DLD1 (cell line): ENCODE measurements at regions not wholly inside any gene's neighbourhood (a gene's known extent, or its start where the extent isn't known, plus 50 kb on each side); places are given as distances from the start of the nearest gene placed in this dataset.
"Not testable (repeated sequence)": the region's sequence is repeated elsewhere in the genome, so short reads cannot be mapped to it uniquely, and the experiment has no call there.

Source experiments
- in situ Hi-C: cut with HindIII; loops from 2 replicates; pipeline ENCODE4 v1.10.0; 2017; ENCODE audit warnings: low sequenced_read_pairs

- in situ Hi-C loops, result no loop called here
These were observed 234.9 kb upstream of the MCHR2 start for GRCh38 chr6:100228834-100229441.

DNA sequence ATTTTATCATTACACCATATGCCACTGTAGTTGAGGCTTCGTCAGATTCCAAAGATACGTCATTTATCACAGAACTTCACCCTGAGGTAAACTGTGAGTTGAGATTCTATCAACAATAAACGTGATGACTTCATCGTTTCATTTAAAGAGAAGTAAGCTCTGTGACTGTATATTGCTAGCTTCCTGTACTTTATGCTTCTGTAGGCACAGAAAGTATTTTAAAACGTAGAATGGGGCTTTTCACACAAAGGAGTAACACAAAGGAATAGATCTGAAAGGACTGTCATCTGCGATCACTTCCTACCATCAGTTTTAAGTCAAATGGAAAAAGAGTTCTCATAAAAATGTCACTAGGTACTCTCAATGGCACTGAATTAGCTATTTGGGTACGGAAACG is 234.4 kb upstream of the MCHR2 start:
- in situ Hi-C loops, result no loop called here

DNA sequence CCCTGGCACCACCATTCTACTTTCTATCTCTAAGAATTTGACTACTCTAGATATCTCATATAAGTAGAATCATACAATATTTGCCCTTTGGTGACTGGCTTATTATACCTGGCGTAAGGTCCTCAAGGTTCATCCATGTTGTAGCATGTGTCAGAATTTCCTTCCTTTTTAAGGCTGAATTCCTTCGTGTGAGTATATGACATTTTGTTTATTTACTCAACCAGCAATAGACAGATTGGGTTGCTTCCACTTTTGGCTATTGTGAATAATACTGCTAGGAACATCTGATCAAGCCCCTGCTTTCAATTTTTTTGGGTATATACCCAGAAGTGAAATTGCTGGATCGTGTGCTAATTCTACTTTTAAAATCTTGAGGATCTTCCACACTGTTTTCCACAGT is 232.8 kb upstream of the MCHR2 start:
- in situ Hi-C loops, result no loop called here

DNA sequence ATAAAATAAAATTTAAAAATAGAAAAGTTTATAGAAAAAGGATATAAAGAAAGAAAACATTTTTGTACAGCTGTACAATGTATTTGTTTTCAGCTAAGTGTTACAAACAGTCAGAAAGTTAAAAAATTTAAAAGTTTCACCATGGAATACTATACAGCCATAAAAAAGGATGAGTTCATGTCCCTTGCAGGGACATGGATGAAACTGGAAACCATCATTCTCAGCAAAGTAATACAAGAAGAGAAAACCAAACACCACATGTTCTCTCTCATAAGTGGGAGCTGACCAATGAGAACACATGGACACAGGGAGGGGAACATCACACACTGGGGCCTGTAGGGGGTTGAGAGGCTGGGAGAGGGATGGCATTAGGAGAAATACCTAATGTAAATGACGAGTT is 229.9 kb upstream of the MCHR2 start:
- in situ Hi-C loops, result not testable (repeated sequence)

DNA sequence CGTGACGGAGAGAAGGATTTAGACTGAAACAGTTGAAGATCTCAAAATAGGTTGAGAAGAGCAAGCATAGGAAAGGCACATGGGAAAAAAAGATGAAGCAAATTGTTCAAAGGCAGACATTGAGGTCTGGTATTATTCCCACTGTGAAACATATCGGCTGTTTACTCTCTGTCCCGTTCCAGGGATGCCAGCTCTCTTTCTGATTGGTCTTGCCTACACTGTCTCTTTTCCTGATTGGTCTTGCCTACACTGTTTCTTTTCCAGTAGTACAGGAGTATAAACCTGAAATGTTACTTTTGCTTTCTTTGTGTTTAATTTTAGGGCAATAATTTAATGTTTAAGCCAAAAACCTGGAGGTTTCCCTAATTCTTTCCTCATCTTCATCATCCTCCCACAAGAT is 226.5 kb upstream of the MCHR2 start:
- in situ Hi-C loops, result no loop called here

- in situ Hi-C loops, result no loop called here
These were observed 223.4 kb upstream of the MCHR2 start for GRCh38 chr6:100217225-100218012.

GRCh38 chr6:100216760-100217159 is 222.7 kb upstream of the MCHR2 start:
- in situ Hi-C loops, result no loop called here

GRCh38 chr6:100212131-100212530 is 218.1 kb upstream of the MCHR2 start:
- in situ Hi-C loops, result no loop called here

DNA sequence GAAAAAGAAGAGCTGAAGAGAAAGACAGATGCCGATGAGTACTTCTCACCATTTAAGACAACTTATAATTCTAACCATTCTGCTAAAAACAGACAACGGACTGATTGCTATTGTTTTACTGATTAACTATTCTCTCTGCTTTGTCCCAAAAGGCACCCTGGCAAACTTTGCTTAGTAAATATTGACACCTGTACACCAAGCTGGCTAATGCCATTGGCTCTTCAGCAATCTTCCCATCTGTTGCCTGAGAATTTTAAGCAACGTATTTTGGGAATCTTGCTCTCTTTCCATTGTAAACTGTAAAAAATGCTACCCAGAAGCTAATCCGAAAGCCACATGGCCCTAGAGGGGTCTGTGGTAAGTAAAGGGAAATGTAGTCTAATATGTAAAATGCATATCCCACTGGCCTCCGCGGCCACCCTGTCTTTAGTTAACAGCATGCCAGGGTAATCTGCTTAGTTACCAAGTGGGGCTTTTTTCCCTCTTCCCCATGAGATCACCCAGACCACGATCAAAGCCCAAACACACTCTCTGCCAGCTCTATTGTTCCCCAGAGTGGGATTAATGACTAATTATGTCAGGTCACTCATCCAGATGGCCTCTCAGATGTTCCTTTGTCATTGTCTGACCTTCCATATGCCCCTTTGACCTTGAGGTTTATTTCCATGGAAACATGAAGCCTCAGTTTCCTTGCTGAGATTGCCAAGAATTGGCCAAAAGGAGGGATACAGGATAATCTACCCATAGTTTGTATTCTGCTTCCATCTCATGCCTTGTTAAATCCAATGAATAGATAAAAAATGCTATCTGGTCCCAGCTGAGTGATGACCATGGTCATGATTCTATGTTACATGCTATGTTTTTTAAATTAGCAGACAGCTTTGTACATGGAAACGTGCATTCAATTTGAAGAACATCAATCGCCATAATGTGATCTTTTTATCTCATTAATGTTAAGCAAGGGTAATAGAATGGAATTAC is 216.4 kb upstream of the MCHR2 start:
- in situ Hi-C loops, result no loop called here

DNA sequence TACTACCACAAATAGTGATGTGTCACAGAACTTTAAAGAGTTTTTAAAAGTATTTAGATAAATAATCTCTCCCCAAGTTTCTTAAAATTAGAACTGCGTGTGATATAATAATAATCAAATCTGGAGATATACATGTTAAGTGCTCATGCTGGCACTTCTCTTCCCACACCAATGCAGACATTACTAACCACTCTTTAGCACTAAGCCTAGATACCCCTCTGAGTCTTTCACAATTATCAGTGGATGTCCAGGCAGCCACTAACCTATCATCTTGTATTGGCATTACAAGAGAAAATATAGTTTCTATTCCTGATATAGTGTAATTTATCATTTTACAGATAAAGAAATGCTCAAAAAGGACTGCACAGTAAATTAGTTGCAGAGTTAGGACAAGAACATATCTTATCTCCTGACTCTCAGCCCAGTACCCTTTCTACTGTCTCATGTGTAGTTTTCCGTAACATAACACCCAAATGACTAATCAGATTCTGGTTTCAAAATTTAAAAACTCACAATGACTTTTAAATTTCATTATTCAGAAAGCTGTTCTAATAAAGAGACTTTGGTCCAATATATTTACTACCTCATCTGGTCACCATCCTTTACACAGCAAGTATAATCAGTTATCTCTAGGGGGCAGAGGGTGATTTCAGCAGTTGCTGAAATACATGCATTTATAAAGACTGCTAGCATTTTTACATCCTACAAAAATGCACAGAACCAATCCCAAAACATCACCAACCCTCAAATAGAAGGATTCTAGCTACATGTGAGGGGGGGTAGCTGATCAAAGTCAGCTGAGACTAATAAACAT is 215.5 kb upstream of the MCHR2 start:
- in situ Hi-C loops, result no loop called here

DNA sequence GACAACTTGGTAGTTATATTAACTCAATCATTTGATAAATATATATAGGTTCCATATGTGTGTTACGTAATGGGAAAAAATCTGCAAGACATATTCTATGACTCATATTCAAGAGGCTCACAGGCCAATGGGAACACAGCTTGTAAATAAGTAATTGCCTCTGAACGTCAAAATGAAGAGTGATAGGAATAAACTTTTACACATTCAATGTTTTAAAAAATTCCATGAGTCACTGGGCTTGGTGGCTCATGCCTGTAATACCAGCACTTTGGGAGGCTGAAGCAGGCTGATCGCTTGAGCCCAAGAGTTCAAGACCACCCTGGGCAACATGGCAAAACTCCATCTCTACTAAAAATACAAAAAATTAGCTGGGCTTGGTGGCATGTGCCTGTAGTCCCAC is 209.4 kb upstream of the MCHR2 start:
- in situ Hi-C loops, result no loop called here

GRCh38 chr6:100202417-100203194 is 208.6 kb upstream of the MCHR2 start:
- in situ Hi-C loops, result no loop called here

DNA sequence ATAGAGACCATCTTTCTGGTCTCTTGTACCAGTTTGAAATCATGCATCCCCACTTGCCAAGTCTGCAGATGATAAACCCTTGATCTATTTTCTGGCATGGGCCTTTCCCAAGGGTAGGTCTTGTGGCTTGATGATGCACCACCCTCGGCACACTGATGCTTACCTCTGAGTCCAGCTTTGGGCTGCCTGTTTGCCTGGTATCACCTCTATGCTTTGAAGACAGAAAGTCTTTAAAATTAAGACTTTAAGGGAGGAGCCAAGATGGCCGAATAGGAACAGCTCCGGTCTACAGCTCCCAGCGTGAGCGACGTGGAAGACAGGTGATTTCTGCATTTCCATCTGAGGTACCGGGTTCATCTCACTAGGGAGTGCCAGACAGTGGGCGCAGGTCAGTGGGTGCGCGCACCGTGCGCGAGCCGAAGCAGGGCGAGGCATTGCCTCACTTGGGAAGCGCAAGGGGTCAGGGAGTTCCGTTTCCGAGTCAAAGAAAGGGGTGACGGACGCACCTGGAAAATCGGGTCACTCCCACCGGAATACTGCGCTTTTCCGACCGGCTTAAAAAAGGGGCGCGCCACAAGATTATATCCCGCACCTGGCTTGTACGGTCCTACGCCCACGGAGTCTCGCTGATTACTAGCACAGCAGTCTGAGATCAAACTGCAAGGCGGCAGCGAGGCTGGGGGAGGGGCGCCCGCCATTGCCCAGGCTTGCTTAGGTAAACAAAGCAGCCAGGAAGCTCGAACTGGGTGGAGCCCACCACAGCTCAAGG is 202.4 kb upstream of the MCHR2 start:
- in situ Hi-C loops, result not testable (repeated sequence)

DNA sequence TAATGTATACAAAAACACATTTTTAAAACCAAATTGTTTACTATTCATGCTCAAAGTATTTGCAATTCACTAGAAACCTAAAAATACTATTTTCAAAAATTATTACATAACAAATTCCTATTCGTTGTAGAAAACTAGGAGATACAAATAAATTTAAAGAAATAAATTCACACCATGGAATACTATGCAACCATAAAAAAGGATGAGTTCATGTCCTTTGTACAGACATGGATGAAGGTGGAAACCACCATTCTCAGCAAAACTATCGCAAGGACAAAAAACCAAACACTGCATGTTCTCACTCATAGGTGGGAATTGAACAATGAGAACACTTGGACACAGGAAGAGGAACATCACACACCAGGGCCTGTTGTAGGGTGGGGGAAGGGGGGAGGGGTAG is 201.2 kb upstream of the MCHR2 start:
- in situ Hi-C loops, result not testable (repeated sequence)

GRCh38 chr6:100194535-100194934 is 200.5 kb upstream of the MCHR2 start:
- in situ Hi-C loops, result no loop called here

- in situ Hi-C loops, result no loop called here
These were observed 194.7 kb upstream of the MCHR2 start for GRCh38 chr6:100188754-100189153.

DNA sequence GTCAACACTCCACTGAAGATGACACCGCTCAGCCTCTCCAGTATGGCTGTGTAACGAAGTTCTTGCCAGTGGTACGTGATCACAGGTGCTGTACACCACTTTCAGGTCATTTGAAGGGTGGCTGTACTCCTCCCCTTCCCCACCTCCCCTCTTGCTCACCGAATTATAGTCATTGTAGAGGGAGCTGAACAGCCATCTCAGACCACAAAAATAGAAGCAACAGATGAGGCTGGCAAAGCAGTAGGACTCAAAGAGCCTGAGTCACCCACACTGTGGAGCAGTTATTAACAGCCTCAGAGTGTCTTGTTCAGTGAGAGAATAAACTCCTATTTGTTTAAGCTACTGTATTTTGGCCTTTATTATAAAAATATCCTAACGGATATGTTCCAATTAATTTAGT is 192.5 kb upstream of the MCHR2 start:
- in situ Hi-C loops, result no loop called here

- in situ Hi-C loops, result no loop called here
These were observed 191.6 kb upstream of the MCHR2 start for GRCh38 chr6:100185615-100186014.

DNA sequence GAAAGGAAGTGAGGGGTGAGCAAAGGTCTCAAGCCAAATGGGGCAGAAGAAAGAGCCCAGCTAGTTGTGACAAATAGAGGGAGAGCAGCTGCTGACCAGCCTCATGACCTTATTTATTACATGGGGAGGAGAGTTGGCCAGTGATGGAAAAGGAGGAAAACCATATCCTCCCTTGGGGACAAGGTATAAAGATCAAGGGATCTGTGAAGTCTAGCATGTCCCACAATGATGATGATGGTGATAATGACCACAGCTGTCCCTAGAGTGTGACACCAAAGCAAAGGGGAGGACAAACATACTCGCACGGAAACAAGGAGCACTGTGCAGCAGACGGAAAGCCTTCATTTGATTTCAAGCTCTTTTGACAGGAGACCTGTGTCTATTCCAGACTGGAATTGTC is 190.4 kb upstream of the MCHR2 start:
- in situ Hi-C loops, result no loop called here
